ENCODE measurements at regions not wholly inside any gene's neighbourhood (a gene's known extent, or its start where the extent isn't known, plus 50 kb on each side); places are given as distances from the start of the nearest gene placed in this dataset.

DNA sequence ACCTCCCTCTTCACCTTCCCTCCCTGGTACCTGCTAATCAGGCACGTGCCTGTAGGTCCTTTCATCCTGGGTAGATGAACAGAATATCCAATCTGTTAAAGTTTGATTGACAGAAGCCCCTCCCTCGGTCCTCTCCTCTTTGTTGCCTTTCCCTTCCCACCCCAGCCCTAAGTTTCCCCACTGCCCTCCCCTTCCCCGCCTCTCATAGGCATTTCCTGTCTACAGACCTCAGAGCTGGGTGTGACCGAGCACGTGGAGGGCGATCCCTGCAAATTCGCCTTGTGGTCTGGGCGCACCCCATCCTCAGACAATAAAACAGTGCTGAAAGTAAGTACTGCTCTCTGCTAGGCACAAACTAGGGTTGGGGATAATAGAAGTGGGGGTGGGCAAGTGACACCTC is 239.2 kb upstream of the UMPS start:
- DNase-seq (ENCODE audit: low read depth in 2 of 2): no peak

DNA sequence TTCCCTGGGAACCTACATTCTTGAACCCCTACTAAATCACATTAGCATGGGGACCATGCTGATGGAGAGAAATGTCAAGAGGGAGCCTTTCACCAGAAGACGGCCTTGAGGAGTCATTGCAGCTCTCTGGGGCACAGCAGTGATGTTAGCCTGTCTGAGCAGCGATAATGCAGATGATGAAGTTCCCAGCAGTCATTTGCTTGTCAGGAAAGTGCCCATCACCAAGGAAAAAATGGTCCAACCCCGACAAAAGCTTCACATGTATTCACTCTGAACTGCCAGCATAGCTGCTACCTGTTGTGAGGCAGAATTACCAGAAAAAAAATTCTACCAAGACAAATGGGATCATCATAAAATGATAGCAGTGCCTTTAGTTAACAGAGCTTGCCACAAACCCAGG is 238.4 kb upstream of the UMPS start:
- DNase-seq (ENCODE audit: low read depth in 2 of 2): no peak

DNA sequence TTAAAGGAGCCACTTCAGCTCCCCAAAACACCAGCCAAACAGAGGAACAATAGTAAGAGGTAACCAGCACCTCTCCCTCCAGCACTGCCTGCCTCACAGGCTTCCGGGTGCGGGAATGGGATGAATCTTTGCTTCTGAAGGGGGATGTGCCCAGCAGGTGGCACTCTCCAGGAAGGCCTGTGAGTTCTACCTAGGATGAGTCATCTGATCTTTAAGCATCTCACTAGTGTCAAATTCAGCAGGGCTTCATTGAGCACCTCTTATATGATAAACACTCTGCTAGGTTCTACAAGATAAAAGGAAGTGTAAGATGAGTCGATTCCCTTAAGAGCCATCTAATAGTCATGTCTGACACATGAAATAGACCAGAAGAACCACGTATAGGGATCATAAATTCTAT is 237.4 kb upstream of the UMPS start:
- DNase-seq (ENCODE audit: low read depth in 2 of 2): peak in 1 of 2 donors; percentile 4

DNA sequence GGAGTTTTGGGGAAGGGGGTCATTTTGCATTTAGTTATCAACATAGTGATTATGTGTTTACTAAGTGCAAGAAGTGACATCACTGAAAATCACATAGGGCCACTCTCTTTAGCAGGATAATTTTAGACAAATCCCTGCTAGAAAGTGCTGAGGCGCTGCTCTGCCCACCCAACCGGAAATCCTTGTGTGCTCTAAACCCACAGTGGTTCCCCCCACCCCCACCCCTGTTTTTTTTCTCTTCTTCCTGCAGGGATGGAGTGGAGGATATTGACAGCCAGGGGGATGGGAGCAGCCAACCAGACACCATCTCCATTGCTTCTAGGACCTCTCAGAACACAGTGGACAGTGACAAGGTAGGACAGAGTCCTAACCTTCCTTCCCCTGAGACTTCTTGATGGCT is 234.2 kb upstream of the UMPS start:
- DNase-seq (ENCODE audit: low read depth in 2 of 2): no peak

DNA sequence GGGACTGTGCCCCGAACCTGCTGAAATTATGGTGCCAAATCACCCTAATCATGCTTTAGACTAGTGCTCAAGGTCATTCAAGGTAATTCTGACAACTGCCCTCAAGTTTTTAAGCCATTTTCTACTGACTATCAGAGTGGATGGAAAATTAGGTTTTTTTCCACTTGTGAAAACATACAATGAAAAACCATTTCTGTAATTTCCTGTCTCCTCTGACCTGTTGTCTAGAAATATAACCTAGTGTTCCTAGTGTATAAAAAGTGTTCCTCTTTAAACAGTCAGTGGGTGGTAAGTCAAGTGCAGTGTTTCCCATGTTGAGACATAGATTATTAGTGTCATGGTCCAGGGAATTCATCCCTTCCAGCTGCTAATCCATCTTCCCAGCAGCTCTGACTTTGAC is 232.8 kb upstream of the UMPS start:
- no peak for DNase-seq (ENCODE audit: low read depth in 2 of 2)

DNA sequence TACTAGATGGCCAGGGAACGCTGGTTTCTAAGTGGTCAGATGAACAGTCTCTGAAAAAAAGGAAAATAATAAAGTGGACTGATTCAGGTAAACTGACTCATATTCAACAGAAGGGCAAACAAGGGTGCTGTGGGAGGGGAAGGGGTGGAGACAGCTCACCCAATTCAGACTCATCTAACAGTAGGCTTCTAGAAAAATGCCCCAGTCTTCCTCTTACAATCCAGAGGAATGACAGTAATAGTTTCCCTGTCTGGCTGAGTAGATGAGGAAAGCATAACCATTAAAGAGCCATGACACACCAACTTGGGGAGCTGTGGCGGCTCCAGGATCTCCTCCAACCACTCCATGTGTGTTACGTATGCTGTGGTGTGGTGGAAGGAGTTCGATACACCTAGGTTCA is 231.4 kb upstream of the UMPS start:
- DNase-seq (ENCODE audit: low read depth in 2 of 2): no peak

DNA sequence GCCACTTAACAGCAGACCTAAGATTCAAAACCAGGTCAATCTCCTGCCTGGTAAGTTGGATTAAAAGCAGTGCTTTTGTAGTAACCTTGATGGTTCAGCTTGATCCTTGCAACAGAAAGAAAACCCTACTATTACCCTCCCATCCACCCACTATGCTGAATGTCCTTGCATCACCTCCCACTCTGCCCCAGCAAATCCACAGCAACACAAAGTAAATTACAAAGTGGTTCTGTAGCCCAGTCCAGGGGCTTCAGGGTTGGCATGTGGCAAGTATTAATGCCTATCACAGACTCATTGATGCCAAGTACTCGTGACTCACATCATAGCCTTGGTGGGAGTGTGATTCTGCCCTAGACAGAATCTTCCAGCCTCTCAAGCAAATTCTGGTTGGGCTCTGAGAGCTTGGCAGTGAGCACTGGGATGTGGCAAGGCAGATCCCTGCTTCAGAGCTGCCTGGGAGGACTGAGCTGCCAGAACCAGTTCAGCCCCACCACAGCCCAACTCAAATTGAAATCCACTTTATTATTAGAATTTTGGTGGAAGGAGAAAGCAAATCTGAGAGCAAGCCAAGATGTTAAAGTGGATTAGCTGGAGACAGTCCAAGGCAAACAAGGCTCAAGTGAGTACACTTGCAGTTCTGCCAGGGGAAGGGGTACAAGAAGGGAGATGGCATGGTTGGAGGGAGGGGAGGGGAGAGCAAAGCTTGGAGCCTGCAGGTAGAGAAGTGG is 225.8 kb upstream of the UMPS start:
- DNase-seq (ENCODE audit: low read depth in 2 of 2): no peak

DNA sequence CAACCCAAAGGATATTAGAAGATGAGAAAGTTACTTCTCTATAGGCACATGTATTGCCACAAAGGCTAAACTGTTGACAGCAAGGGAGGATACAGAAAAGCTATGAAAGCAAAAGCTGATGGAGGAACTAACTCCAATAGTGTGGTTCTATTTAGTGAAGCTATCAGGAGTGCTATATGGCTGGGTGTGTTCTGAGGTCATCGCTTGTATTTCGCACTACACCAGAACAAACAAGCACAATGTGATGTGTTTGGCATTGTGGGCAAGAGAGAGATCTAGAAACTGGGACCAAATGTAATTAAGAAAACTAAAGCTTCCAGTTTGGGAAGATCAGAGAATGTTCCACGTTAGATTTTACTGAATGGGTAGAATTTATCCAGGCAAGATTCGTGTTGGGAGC is 220.4 kb upstream of the UMPS start:
- no peak for DNase-seq (ENCODE audit: low read depth in 2 of 2)

DNA sequence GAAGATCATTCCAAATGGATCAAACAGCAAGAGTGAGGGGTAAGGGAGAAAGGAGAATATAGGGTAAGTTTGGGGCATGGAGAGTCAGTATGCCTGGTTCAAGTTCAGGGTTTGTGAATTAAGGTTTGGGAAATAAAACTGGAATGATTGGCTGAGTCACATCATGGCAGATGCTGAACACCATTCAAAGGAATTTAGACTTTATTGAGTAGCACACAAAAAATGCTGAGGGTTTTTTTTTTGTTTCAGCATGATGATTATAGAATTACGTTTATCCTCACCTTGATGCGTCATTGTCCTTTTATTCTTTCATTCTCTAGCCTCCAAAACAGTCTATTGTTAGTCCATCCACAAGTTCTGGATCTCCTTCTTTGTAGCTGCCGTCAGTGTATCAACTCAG is 220.0 kb upstream of the UMPS start:
- DNase-seq (ENCODE audit: low read depth in 2 of 2): no peak

DNA sequence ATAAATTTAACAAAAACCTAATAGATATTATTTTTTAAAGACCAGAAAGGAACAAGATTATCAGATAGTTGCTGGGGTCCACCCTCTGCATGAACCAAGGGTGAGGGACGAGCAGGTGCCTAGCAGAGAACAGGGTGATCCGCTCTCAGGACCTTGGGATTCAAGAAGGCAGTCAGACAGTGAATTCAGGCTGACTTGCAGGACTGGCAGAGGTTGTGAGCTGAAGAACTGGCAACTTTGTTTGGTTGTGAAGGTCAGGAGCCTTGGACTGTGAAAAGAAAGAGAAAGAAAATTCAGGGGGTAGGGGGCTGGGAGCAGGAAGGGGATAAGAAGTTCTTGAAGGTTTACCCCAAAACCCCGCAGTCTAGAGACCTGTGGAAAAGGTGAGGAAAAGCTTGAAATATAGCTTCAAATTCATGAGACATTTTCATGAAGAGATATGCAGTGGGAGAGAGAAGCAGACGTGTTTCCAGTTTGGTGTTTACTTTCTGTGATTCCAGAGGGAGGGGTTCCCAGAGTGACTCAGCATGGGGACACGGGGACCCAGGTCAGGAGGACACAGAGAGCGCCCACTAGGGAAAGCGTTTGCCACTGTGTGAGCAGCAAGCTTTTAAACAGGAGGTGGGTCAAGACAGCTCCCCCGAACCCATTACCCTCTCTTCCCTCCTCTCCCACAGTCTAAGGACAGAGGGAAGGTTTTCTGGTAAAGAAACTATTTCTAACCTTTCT is 217.2 kb upstream of the UMPS start:
- no peak for DNase-seq (ENCODE audit: low read depth in 2 of 2)

DNA sequence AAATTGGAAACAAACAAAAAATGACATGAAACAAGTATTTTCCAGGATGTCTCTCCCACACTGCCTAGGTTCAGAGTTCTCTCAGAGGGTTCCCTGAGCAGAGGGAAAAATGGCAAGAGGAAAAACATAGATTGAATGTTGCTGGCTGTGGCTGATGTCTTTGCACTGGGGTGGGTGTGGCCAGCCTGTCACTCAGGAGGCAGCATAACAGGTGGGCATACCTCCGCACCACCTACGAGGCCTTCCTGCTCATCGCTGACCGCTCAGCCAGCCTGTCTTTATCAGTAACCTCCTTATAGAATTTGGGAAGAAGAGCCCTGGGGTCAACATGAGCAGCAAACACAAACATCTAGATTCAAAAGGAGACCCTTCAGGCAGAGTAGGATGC is 216.6 kb upstream of the UMPS start:
- DNase-seq (ENCODE audit: low read depth in 2 of 2): no peak

DNA sequence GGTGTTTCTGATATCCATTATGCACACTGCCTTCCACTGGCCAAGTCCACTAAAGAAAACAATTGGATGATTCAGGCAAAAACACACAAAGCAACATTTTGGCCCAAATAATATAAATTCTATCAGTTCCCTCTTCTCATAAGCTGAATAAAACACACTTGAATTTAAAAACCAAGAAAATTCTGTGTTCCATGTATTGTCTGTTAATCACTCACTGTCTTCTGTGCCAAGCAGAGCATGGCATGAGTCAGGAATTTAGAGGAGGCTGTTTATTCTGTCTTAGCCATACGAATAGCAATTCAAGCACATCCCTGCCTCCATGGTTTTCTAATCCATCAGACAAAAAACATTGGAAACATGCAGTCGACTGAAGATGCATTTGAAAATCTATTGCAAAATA is 215.6 kb upstream of the UMPS start:
- DNase-seq (ENCODE audit: low read depth in 2 of 2): no peak

DNA sequence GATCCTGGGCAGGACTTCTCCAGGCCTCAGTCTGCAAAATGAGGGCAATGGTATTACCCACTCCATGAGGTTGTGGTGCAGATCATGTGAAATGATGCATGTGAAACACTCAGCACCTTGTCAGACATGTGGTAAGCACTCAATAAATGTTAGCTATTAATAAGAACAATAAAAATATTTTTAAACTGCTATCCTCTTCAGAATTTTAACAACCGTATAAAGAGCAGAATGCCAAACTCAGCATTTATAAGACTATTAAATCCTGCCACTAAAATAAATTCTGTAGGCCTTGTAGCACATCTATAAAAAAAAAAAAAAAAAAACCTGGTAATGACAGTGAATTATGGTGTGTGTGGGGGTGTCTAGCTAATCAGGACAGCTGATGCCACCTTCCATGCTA is 213.9 kb upstream of the UMPS start:
- no peak for DNase-seq (ENCODE audit: low read depth in 2 of 2)

DNA sequence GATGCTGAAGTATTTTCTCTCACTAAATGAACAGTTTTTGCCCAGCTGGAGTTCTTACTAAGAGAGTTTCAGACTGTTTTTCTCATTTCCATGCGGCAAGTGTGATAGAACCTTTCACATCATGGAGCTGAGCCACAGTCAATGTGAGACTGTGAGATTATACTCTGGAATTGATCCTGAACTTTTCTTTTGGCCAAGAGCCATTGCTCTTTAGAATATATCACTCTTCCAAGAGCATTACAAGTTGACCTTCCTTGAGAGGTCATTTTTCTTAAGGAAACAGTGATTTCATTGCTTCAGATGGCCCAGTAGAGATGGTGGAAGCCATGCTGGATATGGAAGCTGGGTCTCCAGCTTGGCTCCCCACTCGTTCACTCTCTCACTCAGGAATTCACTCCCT is 212.9 kb upstream of the UMPS start:
- DNase-seq (ENCODE audit: low read depth in 2 of 2): no peak

DNA sequence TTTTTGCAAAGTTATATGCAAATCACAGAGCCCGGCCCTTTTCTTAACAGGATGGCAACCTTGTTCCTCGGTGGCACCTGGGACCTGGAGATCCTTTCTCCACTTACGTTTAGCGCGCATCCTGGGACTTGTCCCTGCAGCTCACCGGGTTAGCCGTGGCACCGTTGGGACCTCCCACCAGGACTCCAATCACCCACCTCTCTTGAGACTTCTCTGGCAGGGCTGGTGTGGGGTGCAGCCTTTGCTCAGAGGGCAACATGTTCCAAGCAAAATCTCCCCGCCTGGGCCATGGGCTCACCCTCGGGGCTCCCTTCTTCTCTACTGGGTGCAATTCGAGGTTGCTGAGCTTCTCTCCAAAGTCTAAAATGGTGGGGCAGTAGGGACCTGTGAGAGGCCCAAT is 211.9 kb upstream of the UMPS start:
- no peak for DNase-seq (ENCODE audit: low read depth in 2 of 2)

DNA sequence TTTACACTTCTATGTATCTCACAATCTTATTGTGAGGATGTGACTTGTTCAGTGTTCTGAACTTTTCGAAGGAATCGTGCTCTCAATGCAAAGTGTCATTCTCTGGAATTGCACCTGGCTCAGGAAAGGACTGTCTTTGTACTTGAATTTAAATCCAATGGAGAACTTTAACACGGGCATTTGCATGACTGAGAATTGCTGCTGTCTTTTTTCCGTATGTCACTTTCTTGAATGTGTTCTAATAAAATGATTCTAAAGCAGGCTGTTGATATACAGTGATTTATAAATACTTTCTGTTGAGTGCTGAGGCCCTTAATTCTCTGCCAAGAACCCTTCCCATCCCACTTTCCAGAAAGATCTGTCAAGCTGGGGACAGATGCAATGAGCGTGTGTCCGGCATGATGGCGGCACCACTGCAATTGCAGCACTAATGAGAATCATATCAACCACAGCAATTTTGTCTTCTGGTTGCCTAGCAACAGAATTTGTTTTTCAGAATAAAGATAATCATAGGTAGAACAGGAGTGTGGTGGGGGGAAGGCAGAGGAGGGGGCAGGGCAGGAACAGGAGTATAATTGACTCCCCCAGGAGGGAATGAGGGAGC is 210.6 kb upstream of the UMPS start:
- no peak for DNase-seq (ENCODE audit: low read depth in 2 of 2)

DNA sequence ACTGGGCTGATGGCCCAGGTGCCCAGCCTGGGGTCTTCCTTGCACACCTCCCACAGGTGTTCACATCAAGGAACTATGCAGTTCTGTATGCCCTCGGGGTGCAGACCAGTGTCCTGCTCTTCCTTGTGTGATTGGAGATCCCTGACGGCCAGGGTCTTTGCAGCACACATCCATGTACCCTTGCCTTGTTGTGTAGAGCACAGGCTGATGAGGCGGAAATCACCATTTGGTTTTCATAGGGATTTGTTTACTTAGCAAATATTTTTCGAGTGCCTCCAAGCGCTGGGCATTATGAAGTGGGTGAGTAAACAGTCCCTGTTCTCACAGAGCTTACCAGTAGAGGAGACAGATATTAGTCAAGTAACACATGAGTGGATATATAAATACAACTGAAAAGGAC is 209.3 kb upstream of the UMPS start:
- DNase-seq (ENCODE audit: low read depth in 2 of 2): no peak

DNA sequence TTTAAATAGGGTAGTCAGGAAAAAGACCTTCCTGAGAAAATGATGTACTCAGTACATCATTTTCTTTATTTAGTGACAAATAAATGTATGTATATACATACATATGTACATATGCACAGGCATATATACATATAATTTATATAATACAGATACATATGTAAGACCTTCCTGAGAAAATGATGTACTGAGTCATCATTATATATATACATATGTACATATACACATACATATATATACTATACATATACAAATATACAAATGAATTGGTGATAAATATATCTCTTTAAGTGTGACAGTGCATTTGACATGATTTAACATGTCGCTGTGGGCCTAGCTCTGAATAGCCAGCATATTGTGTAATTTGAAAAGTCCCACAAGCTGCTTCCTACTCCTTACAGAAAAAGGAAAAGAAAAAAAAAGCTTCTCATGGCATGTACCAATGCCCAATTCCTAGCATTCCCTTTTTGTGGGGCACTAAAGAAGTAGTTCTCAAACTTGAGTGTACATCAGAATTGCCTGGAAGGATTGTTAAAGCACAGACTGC is 208.1 kb upstream of the UMPS start:
- DNase-seq (ENCODE audit: low read depth in 2 of 2): no peak

DNA sequence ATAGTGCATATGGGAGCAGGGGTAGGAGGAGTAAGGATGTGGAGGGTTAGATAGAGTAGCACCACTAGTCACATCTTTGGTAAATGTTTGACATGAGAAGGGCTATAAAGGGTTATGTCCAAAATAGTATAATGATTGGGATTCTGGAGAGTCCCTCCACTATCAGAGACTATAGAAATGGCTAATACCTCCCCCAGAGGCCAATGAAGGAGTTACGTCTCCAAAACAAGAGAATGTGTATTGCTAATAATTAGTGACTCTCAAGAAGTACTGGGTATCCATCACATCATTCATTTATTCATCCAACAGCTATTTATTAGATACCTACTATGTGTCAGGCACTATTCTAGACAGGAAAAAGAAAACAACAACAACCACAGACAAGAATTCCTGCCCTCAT is 203.7 kb upstream of the UMPS start:
- DNase-seq (ENCODE audit: low read depth in 2 of 2): no peak

DNA sequence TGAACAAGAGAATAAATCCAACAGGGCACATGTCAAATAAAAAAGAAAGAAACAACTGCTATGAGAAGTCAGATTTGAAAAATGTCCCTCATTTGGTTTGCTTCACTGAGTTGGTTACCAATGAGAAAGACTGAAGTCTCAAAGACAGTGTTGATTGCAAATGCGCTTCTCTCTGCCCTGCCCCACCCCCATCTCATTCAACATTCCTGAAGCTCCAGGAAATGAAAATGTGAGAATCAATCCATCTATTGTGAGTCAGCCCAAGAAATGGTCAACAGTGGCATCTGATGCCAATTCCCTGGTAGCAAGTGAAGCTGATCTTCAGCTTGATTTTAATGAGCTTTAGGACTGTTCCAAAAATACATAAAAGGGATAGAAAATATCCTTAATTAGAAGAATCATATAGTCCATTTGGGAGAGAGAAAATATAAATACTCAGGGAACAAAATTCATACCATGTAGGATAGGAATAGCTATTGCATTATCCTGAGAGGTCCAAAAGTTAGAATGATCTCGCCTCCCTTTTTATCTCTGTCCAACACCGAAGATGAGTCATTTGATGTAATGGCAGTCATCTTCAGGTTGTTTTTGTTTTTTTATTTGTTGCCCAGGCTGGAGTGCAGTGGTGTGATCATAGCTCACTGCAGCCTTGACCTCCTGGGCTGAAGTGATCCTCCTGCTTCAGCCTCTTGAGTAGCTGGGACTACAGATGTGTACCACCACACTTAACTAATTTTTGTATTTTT is 200.3 kb upstream of the UMPS start:
- DNase-seq (ENCODE audit: low read depth in 2 of 2): no peak

DNA sequence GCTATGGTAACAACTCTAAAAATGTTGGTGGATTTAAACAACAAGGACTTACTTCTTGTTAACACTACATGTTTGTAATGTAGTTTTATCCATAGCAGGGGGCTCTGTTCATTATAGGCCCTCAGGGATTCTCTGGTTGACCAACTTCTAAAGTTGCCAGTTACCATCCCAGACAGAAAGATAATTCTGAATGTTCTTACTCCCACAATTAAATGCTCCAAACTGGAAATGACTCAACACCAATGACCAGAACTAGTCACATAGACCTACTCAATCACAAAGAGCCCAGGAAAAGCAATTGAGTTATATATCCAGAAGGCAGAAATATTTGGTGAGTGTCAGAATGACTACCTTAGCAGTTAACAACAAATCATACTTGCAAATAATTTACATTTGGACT is 199.3 kb upstream of the UMPS start:
- no peak for DNase-seq (ENCODE audit: low read depth in 2 of 2)

DNA sequence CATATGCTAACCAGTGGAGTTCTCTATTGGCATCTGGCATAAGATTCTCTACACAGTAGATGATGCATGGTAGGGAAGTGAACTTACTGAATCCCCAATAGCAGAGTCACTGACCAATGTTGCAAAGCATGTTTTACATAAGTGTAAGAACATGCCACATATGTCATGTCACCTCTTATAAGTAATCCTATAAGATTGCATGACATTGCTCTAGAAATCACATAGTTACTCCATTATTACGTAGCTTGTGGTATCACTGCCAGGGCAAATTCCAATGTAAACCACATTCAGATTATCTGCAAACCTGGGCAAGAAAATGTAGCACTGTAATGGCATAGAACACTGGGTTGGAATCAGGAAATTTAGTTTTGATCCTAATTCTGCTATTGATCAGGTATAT is 198.2 kb upstream of the UMPS start:
- DNase-seq (ENCODE audit: low read depth in 2 of 2): no peak

Measured in stimulated activated CD8-positive, alpha-beta memory T cell treated with anti-CD3 and anti-CD28 coated beads, Interleukin-2, amount 100 ng/mL, for 48 hours (primary cell).